Tibial artery (tissue), 4 donors: ENCODE measurements at regions not wholly inside any gene's neighbourhood (a gene's known extent, or its start where the extent isn't known, plus 50 kb on each side); places are given as distances from the start of the nearest gene placed in this dataset.

ENCODE experiments used
- DNase-seq, 2 donors: peaks; one replicate each; pipeline ENCODE4 v3.0.0-alpha.2; 2019
- H3K27ac ChIP-seq, 2 donors: fragments of 200-600 bp; sonication (generic) in 1 of 2; 1 replicate in 1 of 2; 2 replicates in 1 of 2; pipeline ENCODE4 v1.5.1; 2018 to 2019; ENCODE audit warnings: mild to moderate bottlenecking in 1 of 2
- H3K27me3 ChIP-seq, 2 donors: fragments of 200-600 bp; sonication (generic) in 1 of 2; one replicate each; pipeline versions ENCODE4 v1.5.1 to v1.6.0; 2016 to 2019
- H3K36me3 ChIP-seq, 3 donors: fragments of 200-600 bp; sonication (generic) in 2 of 3; one replicate each; pipeline ENCODE4 v1.5.1; 2016 to 2019; ENCODE audit warnings: mild to moderate bottlenecking in 2 of 3
- H3K4me1 ChIP-seq, 4 donors: fragments of 200-600 bp; sonication (generic) in 2 of 4; 1 replicate in 3 of 4; 2 replicates in 1 of 4; pipeline ENCODE4 v1.5.1; 2016 to 2019
- H3K4me3 ChIP-seq, 2 donors: fragments of 200-600 bp; sonication (generic) in 1 of 2; 1 replicate in 1 of 2; 2 replicates in 1 of 2; pipeline ENCODE4 v1.5.1; 2018 to 2019; ENCODE audit warnings: mild to moderate bottlenecking in 2 of 2
- H3K9me3 ChIP-seq, 3 donors: fragments of 200-600 bp; sonication (generic) in 1 of 3; one replicate each; pipeline ENCODE4 v1.5.1; 2016 to 2019
- CTCF ChIP-seq, 2 experiments: fragments of 200-600 bp in 1 of 2; fragments of 450-650 bp in 1 of 2; IDR thresholded peaks; one replicate each; pipeline ENCODE4 v1.5.1; 2017 to 2019; ENCODE audit warnings: antibody characterized with exemption in 2 of 2, mild to moderate bottlenecking in 1 of 2, moderate library complexity in 1 of 2
- intact Hi-C: fragments of 100-400 bp; cut with DNase I; formaldehyde crosslinking; loops from one replicate; pipeline ENCODE4 v1.15.0; 2023; ENCODE audit warnings: low total_unique reads

GRCh38 chr2:17115466-17115865 lies 402.8 kb downstream of the RAD51AP2 start:
- Histone ChIP-seq H3K27me3 (peaks cover 0 to 2% of the 10 kb centered on the region in 2 donors), H3K4me1 (no peaks in the 10 kb centered on the region), H3K9me3 (no peaks in the 10 kb centered on the region), H3K36me3 (no peaks in the 10 kb centered on the region), H3K4me3 (no peak overlapping the region), H3K27ac (no peak overlapping the region)
- DNase-seq = no peak
- intact Hi-C loops = no loop called here
- no peak for TF ChIP-seq CTCF (IDR thresholded peaks at IDR 0.05)

- intact Hi-C loops = no loop called here
- Histone ChIP-seq H3K4me1 (no peaks in the 10 kb centered on the region), H3K36me3 (no peaks in the 10 kb centered on the region), H3K9me3 (no peaks in the 10 kb centered on the region), H3K4me3 (no peak overlapping the region), H3K27ac (no peak overlapping the region), H3K27me3 (peaks cover 0 to 2% of the 10 kb centered on the region in 2 donors)
- TF ChIP-seq CTCF (IDR thresholded peaks at IDR 0.05) = no peak
- no peak for DNase-seq
Observed at GRCh38 chr2:17115042-17115441, 403.2 kb downstream of the RAD51AP2 start.

- H3K4me3 ChIP-seq = no peak overlapping the region
- H3K27ac ChIP-seq = no peak overlapping the region
- no peaks in the 10 kb centered on the region for H3K36me3 ChIP-seq
- intact Hi-C loops = no loop called here
- no peaks in the 10 kb centered on the region for H3K27me3 ChIP-seq
- TF ChIP-seq CTCF (IDR thresholded peaks at IDR 0.05) = no peak
- H3K4me1 ChIP-seq = no peaks in the 10 kb centered on the region
- H3K9me3 ChIP-seq = no peaks in the 10 kb centered on the region
- no peak for DNase-seq
Observed at GRCh38 chr2:17107871-17108270, 410.4 kb downstream of the RAD51AP2 start.

- Histone ChIP-seq H3K36me3 (no peaks in the 10 kb centered on the region), H3K9me3 (no peaks in the 10 kb centered on the region), H3K4me3 (no peak overlapping the region), H3K27ac (no peak overlapping the region), H3K27me3 (no peaks in the 10 kb centered on the region), H3K4me1 (no peaks in the 10 kb centered on the region)
- TF ChIP-seq CTCF (IDR thresholded peaks at IDR 0.05) = no peak
- no peak for DNase-seq
- intact Hi-C loops = no loop called here
Observed at GRCh38 chr2:17107151-17107550, 411.1 kb downstream of the RAD51AP2 start.

GRCh38 chr2:17106418-17106817 lies 411.8 kb downstream of the RAD51AP2 start:
- intact Hi-C loops = no loop called here
- H3K36me3 ChIP-seq = no peaks in the 10 kb centered on the region
- no peaks in the 10 kb centered on the region for H3K9me3 ChIP-seq
- H3K27ac ChIP-seq = no peak overlapping the region
- DNase-seq = no peak
- H3K4me3 ChIP-seq = no peak overlapping the region
- H3K27me3 ChIP-seq = no peaks in the 10 kb centered on the region
- no peak for TF ChIP-seq CTCF (IDR thresholded peaks at IDR 0.05)
- no peaks in the 10 kb centered on the region for H3K4me1 ChIP-seq

GRCh38 chr2:17104454-17104853 lies 413.8 kb downstream of the RAD51AP2 start:
- intact Hi-C loops = no loop called here
- H3K4me3 ChIP-seq = no peak overlapping the region
- H3K4me1 ChIP-seq = no peaks in the 10 kb centered on the region
- no peaks in the 10 kb centered on the region for H3K9me3 ChIP-seq
- no peaks in the 10 kb centered on the region for H3K27me3 ChIP-seq
- no peak for TF ChIP-seq CTCF (IDR thresholded peaks at IDR 0.05)
- no peaks in the 10 kb centered on the region for H3K36me3 ChIP-seq
- H3K27ac ChIP-seq = no peak overlapping the region
- no peak for DNase-seq
